GM21825 (cell line): ENCODE measurements at regions not wholly inside any gene's neighbourhood (a gene's known extent, or its start where the extent isn't known, plus 50 kb on each side); places are given as distances from the start of the nearest gene placed in this dataset.
A peak's percentile ranks its signal among the peaks of the same experiment; 100 is the strongest.

Experiments used
- ATAC-seq: cut with Tn5 transposase; IDR thresholded peaks from one replicate; pipeline ENCODE4 v1.9.1; 2021; ENCODE audit warnings: mild to moderate bottlenecking, moderate library complexity; ENCODE audit not compliant: unreplicated experiment

DNA sequence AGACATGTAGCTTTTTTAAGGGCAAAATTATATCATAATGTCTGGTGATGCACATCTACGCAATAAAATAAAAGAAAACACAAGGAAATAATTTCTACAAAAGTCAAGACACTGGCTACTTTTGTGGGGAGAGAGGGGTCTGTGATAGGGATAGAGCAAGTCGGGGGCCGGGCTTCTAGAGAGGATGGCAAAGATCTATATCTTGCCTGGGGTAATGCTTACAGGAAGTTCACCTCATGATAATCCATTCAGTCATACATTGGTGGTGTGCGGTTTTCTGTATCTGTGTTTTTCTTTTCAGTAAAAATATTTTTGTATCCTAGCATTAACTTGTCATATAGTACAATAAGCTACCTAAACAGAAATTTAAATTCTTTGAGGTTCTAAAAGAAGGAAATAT, 178.8 kb downstream of the ARRDC4 start:
- ATAC-seq: no peak

- ATAC-seq: no peak
These were observed 182.1 kb downstream of the ARRDC4 start for GRCh38 chr15:98142572-98142971.

GRCh38 chr15:98143116-98143515, 182.6 kb downstream of the ARRDC4 start:
- no peak for ATAC-seq

- ATAC-seq: no peak
These were observed 183.9 kb downstream of the ARRDC4 start for GRCh38 chr15:98144388-98144787.

GRCh38 chr15:98146031-98146820, 185.7 kb downstream of the ARRDC4 start:
- ATAC-seq: no peak

DNA sequence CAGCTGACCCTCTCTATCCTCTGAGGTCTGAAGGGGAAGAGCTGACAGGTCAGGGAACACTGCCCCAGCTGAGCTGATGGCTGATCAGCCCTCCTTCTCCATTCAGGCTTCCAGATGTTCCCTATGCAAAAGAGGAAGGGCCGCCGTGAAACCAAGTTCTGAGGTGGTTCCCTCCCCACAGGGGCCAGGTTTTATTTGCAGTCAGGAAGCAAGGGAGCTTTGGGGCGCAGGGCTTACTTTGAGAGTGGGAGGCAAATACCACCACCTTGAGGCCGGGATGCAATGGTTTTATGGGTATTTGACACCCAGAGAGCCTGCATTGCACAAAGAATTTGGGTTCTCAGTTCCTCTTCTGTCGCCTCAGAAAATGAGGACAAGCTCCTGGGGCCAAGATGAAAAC, 186.9 kb downstream of the ARRDC4 start:
- ATAC-seq: no peak

DNA sequence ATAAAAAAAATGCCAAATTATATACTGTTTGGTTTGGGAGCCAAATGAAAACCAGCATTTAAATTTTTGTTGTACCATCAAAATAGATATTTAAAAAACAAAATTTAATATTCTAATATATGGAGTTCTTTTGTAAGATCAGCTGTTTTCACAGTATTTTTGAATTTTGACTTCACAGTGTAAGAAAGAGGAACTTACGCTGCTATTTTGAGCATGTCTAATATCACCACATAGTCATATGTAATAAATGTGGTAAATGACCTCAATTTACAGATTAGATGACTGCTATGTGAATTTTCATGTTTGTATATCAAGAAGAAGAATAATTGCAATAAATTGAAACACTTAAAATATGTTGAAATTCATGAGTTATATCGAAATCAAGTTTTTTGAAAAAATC, 189.6 kb downstream of the ARRDC4 start:
- no peak for ATAC-seq

DNA sequence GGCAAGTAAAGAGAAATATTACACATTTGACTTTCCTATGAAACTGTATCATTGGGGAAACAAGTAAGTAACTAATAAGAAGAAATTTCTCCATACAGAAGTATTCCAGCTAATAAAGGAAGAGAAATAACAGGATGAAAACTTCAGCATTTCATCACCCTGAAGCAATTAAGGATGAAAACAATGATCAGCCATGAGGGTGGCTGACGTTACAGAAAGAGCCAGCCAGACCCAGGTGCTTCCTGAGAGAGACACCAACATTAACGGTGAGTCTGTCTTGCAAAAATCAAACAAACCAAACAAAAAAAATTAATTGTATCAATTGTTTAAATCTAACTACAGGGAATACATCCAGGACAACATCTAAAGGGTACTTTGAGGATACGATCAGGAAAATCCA, 190.0 kb downstream of the ARRDC4 start:
- ATAC-seq: no peak

- no peak for ATAC-seq
These were observed 190.6 kb downstream of the ARRDC4 start for GRCh38 chr15:98151096-98151495.

GRCh38 chr15:98152156-98152555, 191.7 kb downstream of the ARRDC4 start:
- no peak for ATAC-seq

- no peak for ATAC-seq
These were observed 194.4 kb downstream of the ARRDC4 start for GRCh38 chr15:98154863-98155262.

DNA sequence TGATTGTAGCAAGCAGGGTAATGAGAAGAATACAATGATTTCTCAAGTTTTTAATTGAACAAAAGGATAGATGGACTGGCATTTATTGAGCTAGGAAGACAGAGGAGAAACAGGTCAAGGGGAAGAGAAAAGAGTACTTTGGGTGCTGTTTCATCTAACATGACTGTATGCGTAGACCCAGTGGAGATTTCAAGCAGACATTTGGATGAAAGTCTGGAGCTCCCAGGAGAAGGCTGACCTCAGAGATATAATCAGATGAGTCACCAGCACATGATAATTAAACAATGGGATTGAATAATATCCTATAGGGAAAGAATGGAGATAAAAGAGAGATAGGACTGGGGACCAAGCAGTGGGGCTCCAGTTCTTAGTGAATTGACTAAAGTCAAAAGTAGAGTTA, 194.9 kb downstream of the ARRDC4 start:
- ATAC-seq: no peak

GRCh38 chr15:98160236-98160635, 199.7 kb downstream of the ARRDC4 start:
- ATAC-seq: peak; percentile 98

DNA sequence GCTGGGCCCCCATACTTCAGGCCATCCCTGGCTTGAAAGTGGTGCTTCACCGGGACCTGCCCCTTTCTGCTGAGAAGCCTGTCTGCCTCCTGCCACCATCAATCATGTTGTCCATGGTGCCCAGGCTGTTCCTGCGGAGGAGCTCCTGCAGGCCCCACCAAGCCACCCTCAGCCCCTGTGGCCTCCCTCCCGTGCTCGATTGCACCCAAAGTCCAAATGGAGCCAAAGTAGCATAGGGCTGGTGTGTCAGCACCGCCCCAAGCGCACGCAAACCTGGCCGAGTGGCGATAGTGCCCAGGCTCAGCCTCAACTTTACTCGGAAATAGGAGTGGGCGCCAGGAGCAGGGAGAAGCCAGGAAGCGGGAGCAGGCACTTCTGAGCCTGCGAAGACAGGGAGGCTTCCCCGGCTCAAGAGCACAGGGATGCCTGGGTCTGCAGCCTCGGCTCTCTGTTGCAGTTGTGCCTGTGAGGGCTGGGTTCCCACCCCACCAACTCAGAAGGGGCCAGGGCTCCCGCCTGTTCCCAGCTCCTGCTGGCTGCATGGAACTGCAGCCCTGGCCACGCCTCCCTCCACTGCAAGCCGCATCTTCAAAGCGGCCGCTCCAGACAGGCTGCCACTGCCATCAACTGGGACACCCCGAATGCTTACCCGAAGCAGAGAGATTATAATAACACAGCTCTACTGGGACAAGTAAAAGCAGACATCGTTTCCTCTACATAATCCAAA, 203.0 kb downstream of the ARRDC4 start:
- no peak for ATAC-seq

DNA sequence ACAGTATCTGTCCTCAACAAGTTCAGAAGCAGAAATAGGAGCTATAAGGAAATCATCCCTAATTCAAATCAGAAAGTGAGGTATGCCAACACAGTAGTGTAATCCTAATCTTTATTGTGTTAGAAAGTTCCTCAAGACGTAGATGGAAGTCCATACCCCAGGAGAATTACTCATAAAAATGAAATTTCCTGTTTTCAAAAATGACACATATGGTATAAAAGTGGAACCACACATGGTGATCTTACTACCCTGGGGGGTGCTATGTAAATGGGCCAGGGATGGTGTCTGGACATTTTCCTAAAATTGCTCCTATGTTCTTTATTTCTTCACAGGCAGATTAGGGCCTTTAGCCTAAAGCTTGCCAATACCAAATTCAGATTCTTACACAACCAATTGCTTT, 204.1 kb downstream of the ARRDC4 start:
- ATAC-seq: no peak

DNA sequence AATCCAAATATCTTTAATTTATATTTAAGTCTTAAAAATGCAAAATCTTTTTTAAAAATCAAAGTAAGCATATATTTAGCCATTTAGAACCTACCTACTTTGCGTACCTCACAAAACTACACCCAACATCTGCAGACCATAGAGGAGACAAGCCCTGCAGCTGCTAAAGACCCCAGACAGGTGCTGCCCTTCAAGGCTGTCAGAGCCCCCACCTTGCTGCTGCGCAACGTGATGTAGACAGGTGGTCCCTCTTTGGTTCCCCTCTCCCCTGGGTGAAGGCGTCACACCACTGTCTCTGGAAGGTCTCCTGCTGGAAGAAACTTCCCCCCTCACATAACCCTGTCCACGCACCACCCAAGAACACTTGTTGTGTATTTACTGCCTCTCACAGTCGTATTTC, 204.5 kb downstream of the ARRDC4 start:
- no peak for ATAC-seq

GRCh38 chr15:98167722-98168268, 207.3 kb downstream of the ARRDC4 start:
- no peak for ATAC-seq

DNA sequence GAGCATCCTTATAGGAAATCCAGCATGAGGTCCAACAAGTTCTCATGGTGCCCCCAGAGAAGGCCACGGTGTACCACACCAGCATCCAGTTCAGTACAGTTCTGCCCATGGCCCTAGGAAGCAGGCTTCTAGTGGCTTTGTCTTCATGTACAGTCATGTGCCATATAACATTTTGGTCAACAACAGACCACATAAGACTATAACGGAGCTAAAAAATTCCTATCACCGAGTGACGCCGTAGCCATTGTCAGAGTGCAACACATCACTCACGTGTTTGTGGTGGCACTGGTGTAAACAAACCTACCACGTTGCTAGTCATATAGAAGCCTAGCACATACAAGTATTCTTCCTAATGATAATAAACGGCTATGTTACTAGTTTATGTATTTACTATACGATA, 209.0 kb downstream of the ARRDC4 start:
- no peak for ATAC-seq

DNA sequence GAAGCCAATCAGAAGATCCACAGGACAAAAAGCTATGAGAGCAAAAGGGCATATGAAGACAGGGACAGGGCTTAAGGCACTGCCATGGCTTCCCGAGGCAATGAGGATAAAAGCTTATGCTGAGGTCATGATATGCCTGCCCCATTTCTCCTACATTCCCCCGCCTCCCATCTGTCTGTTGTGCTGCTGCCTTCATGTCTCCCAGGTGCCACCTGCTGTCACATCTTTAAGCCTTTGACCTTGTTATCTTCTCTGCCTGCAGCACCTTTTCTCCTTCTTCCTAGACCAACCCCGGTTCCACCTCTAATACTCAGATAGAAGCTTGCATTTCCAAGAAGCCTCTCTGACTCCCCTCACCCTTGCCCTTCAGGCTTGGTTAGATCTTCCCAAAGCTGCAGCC, 213.8 kb downstream of the ARRDC4 start:
- no peak for ATAC-seq

DNA sequence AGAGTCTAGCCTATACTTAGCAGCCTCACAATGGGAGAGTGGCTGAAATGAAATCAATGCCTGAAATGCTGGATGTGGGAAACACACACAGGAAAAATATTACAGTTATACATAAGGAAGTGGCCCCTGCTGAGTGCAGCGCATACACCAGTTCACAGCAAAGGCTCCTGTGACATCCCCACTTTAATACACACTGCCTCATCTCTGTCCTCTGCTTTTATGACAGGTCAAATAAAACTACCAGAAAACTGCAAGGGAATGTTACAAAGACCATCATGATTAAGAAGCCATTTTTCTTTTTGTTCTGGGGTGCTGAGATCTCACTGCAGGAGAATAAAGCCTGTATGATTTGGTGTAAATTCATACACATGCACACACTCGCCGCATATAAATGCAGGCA, 214.3 kb downstream of the ARRDC4 start:
- no peak for ATAC-seq

DNA sequence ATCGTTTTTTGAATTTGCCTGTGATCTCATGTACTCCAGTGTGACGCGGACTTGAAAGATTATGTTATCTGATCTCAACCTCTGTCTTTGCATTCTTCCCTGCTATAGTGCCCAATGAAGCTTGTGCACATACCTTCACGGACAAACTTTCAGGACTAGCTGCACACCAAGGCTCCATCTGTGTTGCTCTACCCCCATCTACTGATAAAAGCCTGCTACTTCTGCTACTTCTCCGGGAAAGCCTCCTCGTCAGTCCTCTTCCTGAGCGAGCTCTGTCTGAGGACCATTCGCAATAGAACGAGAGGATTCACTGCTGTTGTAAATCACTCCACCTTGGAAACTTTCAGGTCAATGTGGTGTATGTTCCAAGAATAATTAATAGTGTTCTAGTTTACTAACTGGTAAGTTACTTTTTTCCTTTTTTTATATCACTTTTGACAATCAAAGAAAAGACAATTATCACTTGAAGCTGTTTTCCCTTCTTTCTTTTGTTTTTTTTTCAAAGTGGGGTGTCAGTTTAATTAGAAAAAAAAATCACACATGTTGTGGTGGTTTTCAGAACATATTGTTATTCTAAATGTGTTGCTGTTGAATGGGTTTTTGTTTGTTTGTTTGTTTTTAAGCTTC, 217.6 kb downstream of the ARRDC4 start:
- peak; percentile 57 for ATAC-seq

GRCh38 chr15:98178861-98179260, 218.4 kb downstream of the ARRDC4 start:
- no peak for ATAC-seq
